ENCODE measurements at regions not wholly inside any gene's neighbourhood (a gene's known extent, or its start where the extent isn't known, plus 50 kb on each side); places are given as distances from the start of the nearest gene placed in this dataset.

DNA sequence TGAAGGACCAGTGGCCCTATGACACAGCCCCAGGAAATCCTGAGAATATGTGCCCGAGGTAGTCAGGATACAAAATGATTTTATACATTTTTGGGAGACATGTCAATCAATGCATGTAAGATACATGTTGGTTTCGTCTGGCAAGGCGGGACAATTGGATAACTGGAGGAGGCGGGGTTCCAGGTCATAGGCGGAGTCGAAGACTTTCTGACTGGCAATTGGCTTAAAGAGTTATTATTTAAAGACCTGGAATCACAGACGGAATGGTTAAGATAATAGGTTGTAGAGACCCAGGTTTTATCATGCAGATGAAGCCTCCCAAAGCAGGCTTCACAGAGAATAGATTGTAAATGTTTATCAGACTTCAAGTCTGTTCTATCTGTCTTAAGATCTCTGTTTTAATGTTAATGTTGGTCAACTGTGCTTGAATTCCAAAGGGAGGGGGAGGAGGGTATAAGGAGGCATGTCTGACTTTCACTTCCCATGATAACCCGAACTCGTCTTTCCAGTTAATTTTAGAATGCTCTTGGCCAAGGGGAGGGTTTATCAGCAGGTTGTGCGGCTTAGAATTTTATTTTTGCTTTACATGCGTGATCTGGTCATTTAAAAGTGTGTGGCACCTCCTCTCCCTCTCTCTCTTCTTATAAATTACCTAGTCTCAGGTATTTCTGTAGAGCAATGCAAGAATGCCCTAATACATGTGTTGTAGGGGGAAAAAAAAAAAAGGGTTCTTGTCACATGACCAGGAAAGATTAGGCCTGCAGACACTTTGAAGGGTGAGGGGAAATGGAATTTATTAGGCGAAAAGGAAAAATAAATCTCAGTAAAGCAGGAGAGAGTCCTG lies 230.7 kb downstream of the NFATC2 start:
- no peaks in the 10 kb centered on the region for H4K20me1 ChIP-seq (ENCODE audit: insufficient read depth)
- H3K4me2 ChIP-seq = no peak overlapping the region
- no peaks in the 10 kb centered on the region for H3K9me2 ChIP-seq
- no peak for DNase-seq
- TF ChIP-seq YY1 (IDR thresholded peaks at IDR 0.05; ENCODE audit: low read depth) (no peak), NFIC (IDR thresholded peaks at IDR 0.05; ENCODE audit: borderline replicate concordance) (no peak), RFX5 (IDR thresholded peaks at IDR 0.05; ENCODE audit: low read length) (no peak), GABPA (IDR thresholded peaks at IDR 0.05; ENCODE audit: low read depth) (no peak)
- H3K4me1 ChIP-seq (ENCODE audit: control insufficient read depth in 1 of 2, insufficient read depth in 2 of 2, low read depth in 1 of 2, low read length in 1 of 2) = peaks cover 0 to 2% of the 10 kb centered on the region in 2 experiments; a peak in 1 of 4 replicates
- no peaks in the 10 kb centered on the region for H3K9me3 ChIP-seq
- ChIA-PET CTCF (interaction anchor here (0.6 to 10.0 kb wide), 4 partner anchors 14 to 325 kb away, joined by 3 to 452 read pairs (median 124); no protein-coding TSS in a partner anchor), POLR2A (no interaction called here)
- H3K27me3 ChIP-seq (ENCODE audit: insufficient read depth) = no peaks in the 10 kb centered on the region
- H3K36me3 ChIP-seq (replicated peaks in 1 of 2; ENCODE audit: control insufficient read depth in 1 of 2, insufficient read depth in 2 of 2, low read length in 1 of 2) = no peaks in the 10 kb centered on the region
- no peak overlapping the region for H3K4me3 ChIP-seq (ENCODE audit: low read depth in 2 of 2, low read length in 1 of 2)
- 89% methylated on average over 12 of the region's 12 CpGs for WGBS (ENCODE audit: low lambda C conversion rate)
- H3K27ac ChIP-seq (ENCODE audit: low read depth in 2 of 2, low read length in 1 of 2) = no peak overlapping the region
- H3K9ac ChIP-seq = no peak overlapping the region
- H2AFZ ChIP-seq (ENCODE audit: low read depth) = no peak overlapping the region
- H3K79me2 ChIP-seq (ENCODE audit: insufficient read depth) = no peaks in the 10 kb centered on the region
- no peaks in the 10 kb centered on the region for H3F3A ChIP-seq (replicated peaks; ENCODE audit: insufficient read depth)

DNA sequence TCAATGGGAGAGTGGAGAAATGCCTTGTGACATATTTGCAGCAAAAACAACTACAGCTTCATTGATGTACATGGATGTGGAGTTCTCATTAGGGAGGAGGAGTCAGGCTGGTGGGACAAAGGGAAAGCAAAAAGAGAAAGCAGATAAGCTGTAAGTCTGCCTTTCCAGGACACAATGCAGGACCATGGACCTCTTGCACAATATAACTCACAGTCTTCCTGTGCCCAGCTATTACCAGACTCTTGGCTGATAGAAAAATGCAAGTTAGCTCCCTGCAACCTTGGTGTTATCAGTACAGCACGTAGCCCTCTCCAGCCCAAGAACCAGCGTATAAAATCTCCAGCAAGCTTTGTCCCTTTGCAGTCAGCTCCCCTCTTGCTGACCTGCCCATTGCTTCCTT lies 232.3 kb downstream of the NFATC2 start:
- Histone ChIP-seq H3F3A (replicated peaks; ENCODE audit: insufficient read depth) (no peaks in the 10 kb centered on the region), H3K79me2 (ENCODE audit: insufficient read depth) (no peaks in the 10 kb centered on the region), H3K9ac (no peak overlapping the region), H3K9me2 (no peaks in the 10 kb centered on the region), H3K9me3 (no peaks in the 10 kb centered on the region), H3K4me3 (ENCODE audit: low read depth in 2 of 2, low read length in 1 of 2) (no peak overlapping the region), H3K4me2 (no peak overlapping the region), H3K36me3 (replicated peaks in 1 of 2; ENCODE audit: control insufficient read depth in 1 of 2, insufficient read depth in 2 of 2, low read length in 1 of 2) (no peaks in the 10 kb centered on the region), H3K27me3 (ENCODE audit: insufficient read depth) (no peaks in the 10 kb centered on the region), H3K4me1 (ENCODE audit: control insufficient read depth in 1 of 2, insufficient read depth in 2 of 2, low read depth in 1 of 2, low read length in 1 of 2) (peaks cover 0 to 11% of the 10 kb centered on the region in 2 experiments; a peak in 1 of 4 replicates), H4K20me1 (ENCODE audit: insufficient read depth) (no peaks in the 10 kb centered on the region), H2AFZ (ENCODE audit: low read depth) (no peak overlapping the region), H3K27ac (ENCODE audit: low read depth in 2 of 2, low read length in 1 of 2) (no peak overlapping the region)
- DNase-seq = no peak
- CTCF ChIA-PET = interaction anchor here (0.8 to 10.0 kb wide), 8 partner anchors 7 to 324 kb away, joined by 3 to 452 read pairs (median 7); no protein-coding TSS in a partner anchor
- POLR2A ChIA-PET = no interaction called here
- TF ChIP-seq, protein P1, sequence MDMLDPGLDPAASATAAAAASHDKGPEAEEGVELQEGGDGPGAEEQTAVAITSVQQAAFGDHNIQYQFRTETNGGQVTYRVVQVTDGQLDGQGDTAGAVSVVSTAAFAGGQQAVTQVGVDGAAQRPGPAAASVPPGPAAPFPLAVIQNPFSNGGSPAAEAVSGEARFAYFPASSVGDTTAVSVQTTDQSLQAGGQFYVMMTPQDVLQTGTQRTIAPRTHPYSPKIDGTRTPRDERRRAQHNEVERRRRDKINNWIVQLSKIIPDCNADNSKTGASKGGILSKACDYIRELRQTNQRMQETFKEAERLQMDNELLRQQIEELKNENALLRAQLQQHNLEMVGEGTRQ (IDR thresholded peaks at IDR 0.05; ENCODE audit: borderline replicate concordance, low read depth, low read length) = no peak
- TF ChIP-seq SMC3 (IDR thresholded peaks at IDR 0.05; ENCODE audit: low read depth, low read length) (no peak), MXI1 (IDR thresholded peaks at IDR 0.05; ENCODE audit: low read depth, low read length) (no peak)
- 89% methylated on average over 2 of the region's 2 CpGs for WGBS (ENCODE audit: low lambda C conversion rate)

DNA sequence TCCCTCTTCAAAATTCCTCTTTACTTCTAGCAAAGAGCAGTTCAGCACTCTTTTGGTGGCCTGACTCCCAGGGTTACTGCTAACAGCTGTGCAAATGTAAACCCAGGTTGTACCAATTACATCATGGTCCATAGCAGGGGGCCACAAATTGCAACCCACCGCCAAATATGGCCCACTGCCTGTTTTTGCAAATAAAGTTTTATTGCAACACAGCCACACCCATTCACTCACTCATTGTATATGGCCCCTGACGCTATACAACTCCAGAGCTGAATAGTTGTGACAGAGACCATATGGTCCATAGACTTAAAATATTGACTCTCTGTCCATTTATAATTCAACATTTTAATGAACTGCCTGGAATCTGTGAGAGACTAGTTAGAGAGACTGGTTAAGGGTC lies 233.4 kb downstream of the NFATC2 start:
- H3K4me1 ChIP-seq (ENCODE audit: control insufficient read depth in 1 of 2, insufficient read depth in 2 of 2, low read depth in 1 of 2, low read length in 1 of 2) = peaks cover 0 to 13% of the 10 kb centered on the region in 2 experiments; a peak in 1 of 4 replicates
- no peak overlapping the region for H3K4me3 ChIP-seq (ENCODE audit: low read depth in 2 of 2, low read length in 1 of 2)
- H3K27ac ChIP-seq (ENCODE audit: low read depth in 2 of 2, low read length in 1 of 2) = no peak overlapping the region
- no peaks in the 10 kb centered on the region for H3K79me2 ChIP-seq (ENCODE audit: insufficient read depth)
- DNase-seq = no peak
- H3K36me3 ChIP-seq (replicated peaks in 1 of 2; ENCODE audit: control insufficient read depth in 1 of 2, insufficient read depth in 2 of 2, low read length in 1 of 2) = no peaks in the 10 kb centered on the region
- H4K20me1 ChIP-seq (ENCODE audit: insufficient read depth) = no peaks in the 10 kb centered on the region
- WGBS (ENCODE audit: low lambda C conversion rate) = 95% methylated on average over 2 of the region's 2 CpGs
- H3K4me2 ChIP-seq = no peak overlapping the region
- CTCF ChIA-PET = interaction anchor here (0.6 to 10.0 kb wide), 10 partner anchors 8 to 515 kb away, joined by 3 to 452 read pairs (median 4); partner anchors contain the start of gene BCAS4
- POLR2A ChIA-PET = no interaction called here
- peaks cover 3% of the 10 kb centered on the region; the same call in 1 of the 2 replicates for H3K9me3 ChIP-seq
- no peak overlapping the region for H2AFZ ChIP-seq (ENCODE audit: low read depth)
- H3F3A ChIP-seq (replicated peaks; ENCODE audit: insufficient read depth) = no peaks in the 10 kb centered on the region
- no peak overlapping the region for H3K9ac ChIP-seq
- H3K9me2 ChIP-seq = no peaks in the 10 kb centered on the region
- H3K27me3 ChIP-seq (ENCODE audit: insufficient read depth) = no peaks in the 10 kb centered on the region
- TF ChIP-seq NRF1 (IDR thresholded peaks at IDR 0.05; ENCODE audit: low read depth, low read length) (no peak), TCF12 (IDR thresholded peaks at IDR 0.05) (no peak), RAD21 (IDR thresholded peaks at IDR 0.05; ENCODE audit: low read length) (no peak), EP300 (IDR thresholded peaks at IDR 0.05; ENCODE audit: borderline replicate concordance in 1 of 2, low read depth in 1 of 2, low read length in 1 of 2) (no peak), YY1 (IDR thresholded peaks at IDR 0.05; ENCODE audit: low read depth) (no peak), CHD2 (IDR thresholded peaks at IDR 0.05; ENCODE audit: low read length, partially characterized antibody) (no peak), RXRA (IDR thresholded peaks at IDR 0.05; ENCODE audit: borderline replicate concordance, low read depth) (no peak), FOXM1 (IDR thresholded peaks at IDR 0.05; ENCODE audit: low read depth) (no peak)
- TF ChIP-seq, protein P2, sequence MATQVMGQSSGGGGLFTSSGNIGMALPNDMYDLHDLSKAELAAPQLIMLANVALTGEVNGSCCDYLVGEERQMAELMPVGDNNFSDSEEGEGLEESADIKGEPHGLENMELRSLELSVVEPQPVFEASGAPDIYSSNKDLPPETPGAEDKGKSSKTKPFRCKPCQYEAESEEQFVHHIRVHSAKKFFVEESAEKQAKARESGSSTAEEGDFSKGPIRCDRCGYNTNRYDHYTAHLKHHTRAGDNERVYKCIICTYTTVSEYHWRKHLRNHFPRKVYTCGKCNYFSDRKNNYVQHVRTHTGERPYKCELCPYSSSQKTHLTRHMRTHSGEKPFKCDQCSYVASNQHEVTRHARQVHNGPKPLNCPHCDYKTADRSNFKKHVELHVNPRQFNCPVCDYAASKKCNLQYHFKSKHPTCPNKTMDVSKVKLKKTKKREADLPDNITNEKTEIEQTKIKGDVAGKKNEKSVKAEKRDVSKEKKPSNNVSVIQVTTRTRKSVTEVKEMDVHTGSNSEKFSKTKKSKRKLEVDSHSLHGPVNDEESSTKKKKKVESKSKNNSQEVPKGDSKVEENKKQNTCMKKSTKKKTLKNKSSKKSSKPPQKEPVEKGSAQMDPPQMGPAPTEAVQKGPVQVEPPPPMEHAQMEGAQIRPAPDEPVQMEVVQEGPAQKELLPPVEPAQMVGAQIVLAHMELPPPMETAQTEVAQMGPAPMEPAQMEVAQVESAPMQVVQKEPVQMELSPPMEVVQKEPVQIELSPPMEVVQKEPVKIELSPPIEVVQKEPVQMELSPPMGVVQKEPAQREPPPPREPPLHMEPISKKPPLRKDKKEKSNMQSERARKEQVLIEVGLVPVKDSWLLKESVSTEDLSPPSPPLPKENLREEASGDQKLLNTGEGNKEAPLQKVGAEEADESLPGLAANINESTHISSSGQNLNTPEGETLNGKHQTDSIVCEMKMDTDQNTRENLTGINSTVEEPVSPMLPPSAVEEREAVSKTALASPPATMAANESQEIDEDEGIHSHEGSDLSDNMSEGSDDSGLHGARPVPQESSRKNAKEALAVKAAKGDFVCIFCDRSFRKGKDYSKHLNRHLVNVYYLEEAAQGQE (IDR thresholded peaks at IDR 0.05; ENCODE audit: low read depth, low read length) = no peak
- TF ChIP-seq, protein P3, sequence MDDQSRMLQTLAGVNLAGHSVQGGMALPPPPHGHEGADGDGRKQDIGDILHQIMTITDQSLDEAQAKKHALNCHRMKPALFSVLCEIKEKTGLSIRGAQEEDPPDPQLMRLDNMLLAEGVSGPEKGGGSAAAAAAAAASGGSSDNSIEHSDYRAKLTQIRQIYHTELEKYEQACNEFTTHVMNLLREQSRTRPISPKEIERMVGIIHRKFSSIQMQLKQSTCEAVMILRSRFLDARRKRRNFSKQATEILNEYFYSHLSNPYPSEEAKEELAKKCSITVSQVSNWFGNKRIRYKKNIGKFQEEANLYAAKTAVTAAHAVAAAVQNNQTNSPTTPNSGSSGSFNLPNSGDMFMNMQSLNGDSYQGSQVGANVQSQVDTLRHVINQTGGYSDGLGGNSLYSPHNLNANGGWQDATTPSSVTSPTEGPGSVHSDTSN (IDR thresholded peaks at IDR 0.05) = no peak

All from SK-N-SH (cell line).